ENCODE measurements at regions not wholly inside any gene's neighbourhood (a gene's known extent, or its start where the extent isn't known, plus 50 kb on each side); places are given as distances from the start of the nearest gene placed in this dataset.
"Not testable (repeated sequence)": the region's sequence is repeated elsewhere in the genome, so short reads cannot be mapped to it uniquely, and the experiment has no call there.

DNA sequence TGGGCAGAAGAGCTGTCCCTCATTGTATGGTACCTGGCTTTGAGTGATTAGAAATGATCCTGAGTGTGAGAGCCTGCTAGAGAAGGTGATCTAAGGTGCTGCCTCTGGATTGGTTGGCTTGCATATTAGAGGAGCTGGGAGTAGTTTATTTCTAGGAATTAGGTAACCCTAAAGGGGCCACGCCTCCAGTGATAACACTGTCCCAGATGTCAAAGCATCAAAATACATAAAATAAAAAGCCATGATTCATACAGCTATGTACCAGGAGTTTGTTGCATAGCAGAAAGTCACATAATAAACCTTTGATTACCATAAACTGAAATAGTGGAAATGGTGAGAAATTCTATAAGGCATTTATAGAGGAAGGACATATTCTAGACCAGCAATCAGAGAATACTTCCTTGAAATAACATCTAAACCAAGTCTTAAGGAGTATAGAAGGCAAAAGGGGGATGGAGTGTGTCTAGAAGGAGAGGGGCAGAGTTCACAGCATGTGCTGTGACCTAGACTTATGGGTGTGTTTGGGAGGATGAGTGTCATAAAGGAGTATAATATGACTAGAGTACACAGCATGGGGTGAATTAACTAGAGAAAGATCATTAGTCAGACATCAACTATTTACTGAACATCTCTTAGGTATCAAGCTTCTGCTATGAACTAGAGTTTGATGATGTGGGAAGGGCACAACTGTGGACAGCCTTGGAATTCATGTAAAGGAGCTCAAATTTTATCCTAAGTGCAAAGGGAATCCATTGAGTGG is 686.4 kb downstream of the GALC start:
- intact Hi-C loops (cut with DNase I, micrococcal nuclease) = no loop called here
- no peak for ATAC-seq
- no peak for DNase-seq

DNA sequence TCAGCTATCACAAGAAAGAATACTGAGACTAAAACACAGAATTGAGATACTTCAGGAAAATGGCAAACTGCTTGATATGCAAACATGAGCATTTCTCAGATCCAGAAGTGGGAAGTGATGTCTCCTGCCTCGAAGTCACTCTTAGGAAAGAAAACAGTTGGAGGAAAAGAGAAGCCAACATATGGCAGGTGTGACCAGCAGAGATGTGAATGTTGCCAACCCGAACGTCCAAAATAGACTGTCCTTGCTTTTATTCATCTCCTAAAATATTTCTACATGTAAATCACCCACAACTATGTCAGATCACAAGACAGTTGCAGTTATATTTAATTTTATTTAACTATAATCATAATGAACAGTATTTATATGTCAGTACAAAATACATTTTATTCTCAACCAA is 687.6 kb downstream of the GALC start:
- intact Hi-C loops (cut with DNase I, micrococcal nuclease) = no loop called here
- DNase-seq (no peak), ATAC-seq (no peak)

DNA sequence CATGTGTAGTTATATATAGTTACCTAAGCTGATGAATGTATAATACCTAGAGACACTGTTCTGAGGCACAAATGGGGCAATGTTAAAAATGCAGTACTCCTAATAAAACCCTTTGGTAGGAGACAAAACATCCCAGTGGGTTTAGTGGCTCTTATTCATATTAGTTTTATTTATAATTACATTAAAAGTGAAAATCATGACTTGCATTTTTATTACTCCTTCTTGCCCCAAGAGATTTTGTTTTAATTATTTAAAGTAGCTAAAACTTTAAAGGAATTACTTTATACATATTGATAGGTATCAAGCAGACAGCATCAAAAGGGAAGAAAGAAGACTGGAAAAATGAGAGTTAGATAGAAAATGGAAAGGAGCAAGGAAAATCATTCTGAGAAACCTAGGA is 688.6 kb downstream of the GALC start:
- no peak for ATAC-seq
- no peak for DNase-seq
- intact Hi-C loops (cut with DNase I, micrococcal nuclease) = no loop called here

DNA sequence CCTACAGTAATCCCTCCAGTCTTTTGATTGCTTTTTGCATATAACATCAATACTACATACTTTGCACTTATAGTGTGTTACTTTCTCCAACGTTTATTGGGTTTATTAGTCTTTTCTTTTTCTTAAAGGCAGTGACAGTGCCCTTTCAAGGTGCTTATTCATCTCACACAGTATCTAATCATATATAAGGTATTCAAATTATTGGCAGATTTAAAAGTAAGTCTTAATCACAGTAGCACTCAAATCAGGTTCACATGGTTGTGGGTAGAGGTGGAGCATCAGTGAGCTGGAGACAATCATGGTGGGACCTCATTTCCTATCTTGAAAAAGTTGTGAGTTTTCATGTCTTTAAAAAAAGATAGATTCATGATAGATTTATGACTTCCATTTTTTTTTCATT is 706.2 kb downstream of the GALC start:
- no peak for ATAC-seq
- no peak for DNase-seq
- intact Hi-C loops (cut with DNase I, micrococcal nuclease) = no loop called here

DNA sequence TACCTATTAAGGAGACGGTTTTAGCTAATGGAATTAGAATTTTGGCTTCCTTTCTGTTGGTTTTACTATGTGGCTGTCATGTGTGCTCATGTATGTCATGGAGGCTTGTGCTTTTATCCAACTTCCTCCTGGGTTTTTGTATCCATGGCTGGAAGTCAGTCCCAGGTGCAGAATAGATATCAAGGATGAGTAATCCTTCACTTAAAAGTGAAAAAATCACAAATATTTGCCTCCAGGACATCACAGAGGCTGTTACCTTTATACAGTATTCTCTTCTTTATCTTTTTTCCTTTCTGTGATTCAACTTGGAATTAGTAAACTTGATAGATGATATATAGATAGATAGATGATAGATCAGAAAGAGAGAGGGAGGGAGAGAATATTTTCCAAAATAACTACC is 706.8 kb downstream of the GALC start:
- intact Hi-C loops (cut with DNase I, micrococcal nuclease) = no loop called here
- no peak for DNase-seq
- ATAC-seq = no peak

DNA sequence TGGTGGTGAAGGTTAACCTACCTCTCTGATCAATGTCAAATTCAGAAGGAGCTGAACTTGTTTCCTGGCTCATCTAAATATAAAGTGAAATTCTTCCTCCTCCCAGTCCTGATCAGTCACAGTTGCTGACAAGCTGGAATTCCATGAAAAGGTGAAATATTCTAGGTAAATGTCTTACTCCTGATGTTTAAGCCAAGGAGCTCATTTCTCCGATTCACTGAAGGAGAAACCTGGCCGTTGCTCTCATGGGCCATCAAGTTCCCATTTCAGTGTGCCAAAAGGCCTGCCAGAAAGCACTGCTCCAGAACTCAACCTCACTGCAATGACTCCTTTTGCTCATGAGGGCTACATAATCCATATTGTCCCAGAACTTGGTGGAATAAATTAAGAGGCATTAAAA is 707.5 kb downstream of the GALC start:
- ATAC-seq = no peak
- DNase-seq = no peak
- intact Hi-C loops (cut with DNase I, micrococcal nuclease) = no loop called here

DNA sequence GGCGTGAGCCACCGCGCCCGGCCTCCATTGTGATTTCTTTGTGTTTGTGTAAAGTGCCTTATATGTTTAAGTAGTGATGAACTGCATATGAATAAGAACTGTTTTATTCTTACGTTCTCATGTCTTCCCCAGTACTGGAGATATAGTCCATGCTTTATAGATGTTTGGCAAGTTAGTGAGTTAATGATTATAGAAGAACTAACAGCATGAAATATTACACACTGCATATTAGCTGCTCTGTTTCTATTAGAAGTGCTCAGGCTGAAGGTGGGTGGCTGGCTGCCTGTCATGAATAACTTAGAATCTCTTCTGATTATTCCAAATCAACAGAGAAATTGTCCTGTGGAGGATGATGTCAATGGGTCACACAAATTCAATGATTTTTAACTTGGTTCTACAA is 709.4 kb downstream of the GALC start:
- DNase-seq (no peak), ATAC-seq (no peak)
- intact Hi-C loops (cut with DNase I, micrococcal nuclease) = no loop called here

DNA sequence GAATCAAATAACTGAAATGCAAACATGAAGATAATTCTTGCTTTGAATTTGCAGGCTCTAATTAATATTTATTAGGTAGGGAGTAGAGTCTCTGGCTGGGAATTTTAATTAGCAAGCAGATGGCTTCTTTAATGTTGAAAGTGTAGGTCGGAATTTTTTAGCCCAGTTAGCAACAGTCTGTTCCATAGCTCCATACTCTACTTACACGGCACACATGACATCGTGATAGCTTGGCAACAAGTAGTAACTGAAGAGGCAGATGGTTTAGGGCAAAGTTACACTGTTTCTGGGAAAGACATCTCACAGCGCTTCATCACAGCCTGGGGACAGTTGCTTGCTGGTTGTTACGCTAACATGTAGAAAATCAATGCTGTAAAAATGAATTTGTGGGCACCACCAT is 710.7 kb downstream of the GALC start:
- intact Hi-C loops (cut with DNase I, micrococcal nuclease) = no loop called here
- DNase-seq (no peak), ATAC-seq (no peak)

DNA sequence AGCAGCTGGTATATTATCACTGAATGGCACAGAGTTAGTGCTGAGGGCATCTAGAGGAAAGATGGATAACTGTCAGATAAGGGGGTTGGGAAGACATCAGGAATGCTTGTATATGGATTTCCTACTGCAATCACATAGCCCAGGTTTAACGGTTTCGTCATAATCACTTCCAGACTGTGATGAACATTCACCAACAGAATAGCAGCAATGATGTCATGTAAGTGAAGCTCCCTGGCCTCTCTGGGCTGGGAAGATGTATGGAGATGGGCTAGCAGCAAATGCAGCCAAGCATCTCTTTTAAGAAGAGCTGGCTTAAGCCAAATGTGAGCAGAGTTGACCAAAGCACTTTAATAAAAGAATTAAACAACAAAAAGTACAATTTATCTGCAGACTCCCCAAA is 714.6 kb downstream of the GALC start:
- DNase-seq = no peak
- ATAC-seq = no peak
- intact Hi-C loops (cut with DNase I, micrococcal nuclease) = no loop called here

DNA sequence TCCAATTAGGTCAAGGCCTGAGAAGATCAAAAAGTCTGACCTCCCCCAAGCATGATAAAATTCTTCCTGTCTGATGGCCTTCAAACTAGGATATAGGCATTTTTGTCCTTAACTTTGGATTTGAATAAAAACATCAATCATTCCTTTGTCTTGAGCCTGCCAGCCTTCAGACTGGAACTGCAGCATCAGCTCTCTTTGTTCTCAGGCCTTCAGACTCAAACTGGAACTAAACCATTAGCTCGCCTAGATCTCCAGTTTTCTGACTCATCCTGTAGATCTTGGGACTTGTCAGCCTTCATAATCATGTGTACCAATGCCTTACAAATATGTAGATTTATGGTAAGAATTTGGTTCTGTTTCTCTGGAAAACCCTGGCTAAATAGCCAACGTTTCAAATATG is 721.7 kb downstream of the GALC start:
- no peak for ATAC-seq
- no peak for DNase-seq
- intact Hi-C loops (cut with DNase I, micrococcal nuclease) = no loop called here

DNA sequence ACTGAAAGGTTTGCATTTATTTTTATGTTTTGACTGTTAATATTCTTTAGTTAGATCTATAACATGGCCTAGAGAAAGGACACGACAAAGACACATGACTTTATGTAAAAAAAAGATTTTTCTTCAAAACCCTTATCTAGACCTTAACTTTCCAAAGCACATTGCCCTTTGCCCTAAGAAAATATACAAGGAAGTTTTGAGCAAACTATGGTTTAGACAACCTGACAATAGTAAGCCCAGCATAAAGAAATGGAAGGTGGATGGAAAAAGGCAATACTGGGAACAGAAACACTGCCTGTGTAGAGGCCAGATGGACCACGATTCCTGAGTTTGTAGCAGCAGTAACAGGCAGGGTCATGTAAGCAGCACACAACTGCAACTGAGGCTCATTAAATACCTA is 724.0 kb downstream of the GALC start:
- DNase-seq (no peak), ATAC-seq (no peak)
- intact Hi-C loops (cut with DNase I, micrococcal nuclease) = no loop called here

DNA sequence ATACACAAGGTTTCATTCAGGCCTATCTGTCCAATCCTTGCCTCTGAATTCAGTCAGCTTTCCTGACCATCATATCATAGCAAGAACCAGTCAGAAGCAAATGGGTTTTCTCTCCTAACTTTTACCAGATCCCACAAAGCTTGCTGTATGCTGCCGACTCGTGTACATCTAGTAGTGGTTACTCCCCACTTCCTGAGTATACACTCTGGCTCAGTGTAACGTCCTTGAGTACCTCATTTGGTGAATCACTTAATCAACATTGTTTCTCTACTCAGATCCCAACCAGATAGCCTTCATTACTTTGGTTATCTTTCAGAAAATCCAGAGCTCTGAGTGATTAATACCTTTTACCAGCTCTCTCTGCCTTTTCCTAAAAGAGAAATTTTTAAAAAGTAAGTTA is 728.2 kb downstream of the GALC start:
- ATAC-seq = no peak
- no peak for DNase-seq
- intact Hi-C loops (cut with DNase I, micrococcal nuclease) = no loop called here

DNA sequence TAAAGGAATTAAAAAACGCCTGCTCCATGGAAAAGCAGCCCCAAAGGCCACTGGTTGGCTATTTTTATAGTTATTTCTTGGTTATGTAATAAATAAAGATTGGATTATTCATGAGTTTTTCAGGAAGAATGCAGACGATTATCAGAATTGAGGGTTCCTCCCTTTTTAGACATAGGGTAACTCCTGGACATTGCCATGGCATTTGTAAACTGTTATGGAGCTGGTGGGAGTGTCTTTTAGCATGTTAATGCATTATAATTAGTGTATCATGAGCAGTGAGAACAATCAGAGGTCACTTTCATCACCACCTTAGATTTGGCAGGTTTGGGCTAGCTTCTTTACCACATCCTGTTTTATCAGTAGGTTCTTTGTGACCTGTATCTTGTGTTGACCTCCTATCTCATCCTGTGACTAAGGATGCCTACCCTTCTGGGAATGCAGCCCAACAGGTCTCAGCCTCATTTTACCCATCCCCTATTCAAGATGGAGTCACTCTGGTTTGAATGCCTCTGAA is 728.7 kb downstream of the GALC start:
- intact Hi-C loops (cut with DNase I, micrococcal nuclease) = no loop called here
- ATAC-seq (no peak), DNase-seq (no peak)

DNA sequence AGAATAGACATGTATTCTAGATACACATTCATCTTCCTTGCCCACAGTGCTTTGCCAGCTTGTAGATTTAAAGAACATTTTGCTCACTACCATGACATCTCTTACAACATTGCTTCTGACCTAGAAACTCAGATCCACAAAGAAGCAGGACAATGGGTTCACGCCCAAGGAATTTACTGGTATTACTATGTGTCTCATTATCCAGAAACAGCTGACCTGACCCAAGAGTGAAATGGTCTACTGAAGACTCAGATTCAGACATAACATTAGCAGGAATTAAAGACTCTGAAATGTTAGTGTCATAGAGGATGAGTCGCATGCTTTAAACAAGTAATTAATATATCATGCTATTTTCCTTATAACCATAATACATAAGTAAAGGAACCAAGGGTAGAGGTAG is 731.4 kb downstream of the GALC start:
- DNase-seq (no peak), ATAC-seq (no peak)
- intact Hi-C loops (cut with DNase I, micrococcal nuclease) = no loop called here

DNA sequence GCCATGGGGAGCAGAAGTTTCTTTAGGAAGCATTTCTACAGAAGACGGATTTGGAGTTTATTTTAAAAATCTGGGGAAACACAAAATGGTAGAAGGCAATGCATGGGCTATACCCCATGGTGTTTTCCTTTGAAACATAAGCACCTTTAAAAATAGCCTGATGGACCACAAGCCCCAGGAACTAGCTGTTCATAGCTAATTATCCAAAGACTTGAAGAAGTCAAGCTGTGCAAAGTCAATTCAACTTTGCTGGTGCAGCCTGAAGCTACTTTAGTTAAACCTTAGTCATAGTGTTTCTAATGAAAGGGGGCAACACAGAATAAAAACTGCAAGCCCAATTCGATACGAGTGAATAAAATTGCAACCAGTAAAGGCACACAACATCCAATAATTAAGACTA is 732.5 kb downstream of the GALC start:
- DNase-seq (no peak), ATAC-seq (no peak)
- intact Hi-C loops (cut with DNase I, micrococcal nuclease) = no loop called here

DNA sequence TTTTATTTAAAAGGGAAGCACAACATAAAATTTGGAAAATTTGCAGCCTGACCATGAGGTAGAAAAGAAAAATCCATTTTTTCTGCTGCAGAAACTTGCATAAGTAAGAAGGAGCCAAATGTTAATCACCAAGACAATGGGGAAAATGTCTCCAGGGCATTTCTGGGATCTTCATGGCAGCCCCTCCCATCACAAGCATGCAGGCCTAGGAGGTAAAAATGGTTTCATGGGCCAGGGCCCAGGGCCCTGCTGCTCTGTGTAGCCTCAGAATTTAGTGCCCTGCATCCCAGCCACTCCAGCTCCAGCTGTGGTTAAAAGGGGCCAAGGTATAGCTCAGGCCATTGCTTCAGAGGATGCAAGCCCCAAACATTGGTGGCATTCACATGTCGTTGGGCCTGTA is 735.6 kb downstream of the GALC start:
- no peak for ATAC-seq

DNA sequence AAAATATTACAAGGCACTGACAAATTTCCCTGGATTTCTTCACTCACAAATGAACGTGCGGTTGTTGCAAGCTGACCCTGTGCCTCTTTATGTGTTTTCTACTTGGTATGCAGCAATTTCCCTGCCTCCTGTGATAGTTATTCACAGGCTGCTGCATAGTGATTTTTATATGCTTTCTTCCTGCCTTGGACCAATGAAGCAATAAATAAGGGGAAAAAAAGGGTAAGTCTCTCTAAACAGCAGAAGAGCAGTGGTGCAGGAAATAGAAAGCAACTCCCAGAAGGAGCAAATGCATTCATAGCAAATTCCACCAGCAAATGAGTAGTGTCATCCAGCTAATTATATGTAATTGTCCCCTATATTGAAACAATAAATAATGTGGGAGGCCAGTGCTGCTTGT is 737.9 kb downstream of the GALC start:
- ATAC-seq (no peak), DNase-seq (no peak)
- intact Hi-C loops (cut with DNase I, micrococcal nuclease) = no loop called here

More for the DNA sequence above, 735.6 kb downstream of the GALC start:
- no peak for DNase-seq
- intact Hi-C loops (cut with DNase I, micrococcal nuclease) = no loop called here

DNA sequence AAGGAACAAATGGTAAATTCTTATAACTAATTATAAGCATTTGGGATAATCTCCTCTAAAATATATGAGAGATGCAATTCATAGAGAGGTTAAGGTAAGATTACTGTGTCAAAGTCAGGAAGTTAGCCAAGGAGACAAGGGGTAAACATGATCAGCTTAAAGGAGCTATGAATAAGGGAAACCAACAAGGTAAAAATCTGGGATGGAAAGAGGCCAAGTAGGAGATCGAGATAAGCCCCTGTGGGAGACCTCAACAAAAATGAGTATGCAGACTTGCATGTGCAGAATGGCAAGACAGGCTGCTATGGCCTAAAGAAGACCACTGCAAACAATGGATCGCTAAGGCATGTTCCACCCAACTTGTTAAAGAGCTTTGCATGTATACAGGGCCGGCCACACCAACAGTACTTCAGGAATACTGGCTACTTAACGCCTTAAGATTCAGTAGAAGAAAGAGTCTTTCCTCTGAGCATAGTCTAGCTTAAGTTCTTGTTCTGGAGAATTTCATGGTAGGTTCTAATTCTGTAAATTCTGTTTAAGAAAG is 738.6 kb downstream of the GALC start:
- ATAC-seq (no peak), DNase-seq (no peak)
- intact Hi-C loops (cut with DNase I, micrococcal nuclease) = no loop called here

DNA sequence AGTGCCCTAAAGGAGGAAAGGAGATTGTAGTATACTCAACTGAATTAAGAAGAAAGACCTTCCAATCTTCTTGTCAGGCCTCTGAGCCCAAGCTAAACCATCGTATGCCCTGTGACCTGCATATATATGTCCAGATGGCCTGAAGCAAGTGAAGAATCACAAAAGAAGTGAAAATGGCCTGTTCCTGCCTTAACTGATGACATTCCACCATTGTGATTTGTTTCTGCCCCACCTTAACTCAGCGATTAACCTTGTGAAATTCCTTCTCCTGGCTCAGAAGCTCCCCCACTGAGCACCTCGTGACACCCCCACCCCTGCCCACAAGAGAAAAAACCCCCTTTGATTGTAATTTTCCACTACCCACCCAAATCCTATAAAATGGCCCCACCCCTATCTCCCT is 739.2 kb downstream of the GALC start:
- ATAC-seq; DNase-seq; intact Hi-C loops (cut with DNase I, micrococcal nuclease): not testable (repeated sequence)

DNA sequence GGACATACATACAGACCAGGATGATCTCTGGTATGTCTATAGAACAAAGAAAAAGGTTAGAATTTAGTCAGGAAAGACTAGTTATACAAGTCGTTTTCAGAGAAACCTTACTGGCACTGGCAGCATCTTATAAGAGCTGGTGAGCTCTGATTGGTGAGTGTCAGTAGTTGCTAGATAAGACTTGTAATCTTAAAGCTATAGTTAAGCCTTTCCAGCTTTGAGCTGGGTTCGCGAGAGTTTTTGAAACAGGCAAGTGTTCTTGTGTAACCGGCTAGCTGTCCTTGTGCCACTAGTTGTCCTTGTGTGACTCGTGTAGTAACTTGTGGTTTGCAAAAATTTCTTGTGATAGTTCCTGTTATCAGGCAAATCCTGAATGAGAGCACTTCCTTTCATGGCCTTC is 740.9 kb downstream of the GALC start:
- ATAC-seq (no peak), DNase-seq (no peak)
- intact Hi-C loops (cut with DNase I, micrococcal nuclease) = no loop called here

DNA sequence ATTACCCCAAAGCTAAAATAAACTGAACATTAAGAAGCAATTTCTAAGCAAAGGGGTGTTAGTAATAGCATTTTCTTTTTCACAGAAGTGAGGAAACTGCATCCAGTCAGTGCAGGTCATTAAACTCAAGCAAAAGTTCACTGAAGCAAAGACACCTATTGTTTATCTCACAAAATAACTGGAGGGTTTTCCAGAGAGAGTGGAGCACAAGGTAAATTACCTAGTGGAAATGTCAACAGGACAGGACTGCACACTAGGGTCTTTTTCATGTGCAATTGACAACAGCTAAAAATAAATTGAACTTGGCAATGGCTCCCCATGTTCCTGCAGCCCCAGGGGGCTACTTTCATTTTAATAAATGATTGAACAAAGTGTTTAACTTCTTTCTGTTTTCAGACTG is 742.0 kb downstream of the GALC start:
- intact Hi-C loops (cut with DNase I, micrococcal nuclease) = no loop called here
- ATAC-seq (no peak), DNase-seq (no peak)

Data from left colon (tissue), 2 donors.